ENCODE measurements at regions not wholly inside any gene's neighbourhood (a gene's known extent, or its start where the extent isn't known, plus 50 kb on each side); places are given as distances from the start of the nearest gene placed in this dataset.
"Not testable (repeated sequence)": the region's sequence is repeated elsewhere in the genome, so short reads cannot be mapped to it uniquely, and the experiment has no call there.

DNA sequence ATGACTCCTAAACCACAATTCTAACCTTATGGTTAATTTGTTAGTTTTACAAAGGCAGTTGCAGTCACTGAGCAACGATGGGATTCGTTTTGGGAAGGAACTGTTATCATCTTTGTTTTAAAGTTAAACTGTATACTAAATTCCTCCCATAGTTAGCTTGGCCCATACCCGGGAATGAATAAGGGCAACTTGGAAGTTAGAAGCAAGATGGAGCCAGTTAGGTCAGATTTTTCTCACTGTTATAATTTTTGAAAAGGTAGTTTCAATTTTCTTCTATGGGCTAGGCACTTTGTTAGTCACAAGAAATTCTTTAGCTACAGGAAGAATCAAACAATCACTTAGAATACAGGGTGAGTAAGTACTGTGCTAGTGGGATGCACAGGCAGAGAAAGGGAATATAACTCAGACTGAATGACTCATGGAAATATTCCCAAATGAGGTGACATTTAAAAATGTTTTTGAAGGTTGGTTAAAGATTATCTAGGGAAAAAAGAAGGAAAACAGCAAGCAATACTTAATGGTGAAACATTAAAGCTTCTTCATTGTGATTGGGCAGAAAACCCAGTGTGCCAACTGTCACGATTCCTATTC, 153.6 kb downstream of the MAGEB17 start:
- DNase-seq: no peak

- no peak for DNase-seq
Measured at GRCh38 chrX:16333453-16333852, 166.2 kb downstream of the MAGEB17 start.

GRCh38 chrX:16335181-16335580, 167.9 kb downstream of the MAGEB17 start:
- no peak for DNase-seq

GRCh38 chrX:16347968-16348670, 180.8 kb downstream of the MAGEB17 start:
- no peak for DNase-seq

- DNase-seq: no peak
Measured at GRCh38 chrX:16357902-16358301, 190.6 kb downstream of the MAGEB17 start.

DNA sequence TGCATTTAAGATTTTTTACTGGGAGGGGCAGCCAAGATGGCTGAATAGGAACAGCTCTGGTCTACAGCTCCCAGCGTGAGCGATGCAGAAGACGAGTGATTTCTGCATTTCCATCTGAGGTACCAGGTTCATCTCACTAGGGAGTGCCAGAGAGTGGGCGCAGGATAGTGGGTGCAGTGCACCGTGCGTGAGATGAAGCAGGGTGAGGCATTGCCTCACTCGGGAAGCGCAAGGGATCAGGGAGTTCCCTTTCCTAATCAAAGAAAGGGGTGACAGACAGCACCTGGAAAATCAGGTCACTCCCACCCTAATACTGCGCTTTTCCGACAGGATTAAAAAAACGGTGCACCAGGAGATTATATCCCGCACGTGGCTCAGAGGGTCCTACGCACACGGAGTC, 192.8 kb downstream of the MAGEB17 start:
- not testable (repeated sequence) for DNase-seq

- no peak for DNase-seq
Measured at GRCh38 chrX:16368696-16369095, 201.4 kb downstream of the MAGEB17 start.

GRCh38 chrX:16376056-16376455, 208.8 kb downstream of the MAGEB17 start:
- DNase-seq: no peak

DNA sequence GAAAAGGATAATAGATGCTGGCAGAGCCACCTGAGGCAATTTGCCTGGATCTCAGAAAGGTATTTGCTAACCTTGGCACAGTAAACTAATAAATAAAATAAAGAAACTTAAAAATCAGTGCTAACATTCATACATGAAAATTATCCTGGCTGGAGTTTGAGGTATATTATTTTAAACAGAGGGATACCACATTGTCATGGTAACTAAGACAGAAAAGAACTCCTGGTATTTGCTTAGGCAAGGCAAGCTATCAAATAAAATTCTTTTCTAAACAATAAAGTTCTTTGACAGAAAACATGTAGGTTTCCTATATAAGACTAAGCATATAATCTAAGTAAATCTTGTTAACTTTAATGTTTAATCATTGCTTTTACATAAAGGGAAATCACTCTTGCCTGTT, 218.8 kb downstream of the MAGEB17 start:
- DNase-seq: no peak

DNA sequence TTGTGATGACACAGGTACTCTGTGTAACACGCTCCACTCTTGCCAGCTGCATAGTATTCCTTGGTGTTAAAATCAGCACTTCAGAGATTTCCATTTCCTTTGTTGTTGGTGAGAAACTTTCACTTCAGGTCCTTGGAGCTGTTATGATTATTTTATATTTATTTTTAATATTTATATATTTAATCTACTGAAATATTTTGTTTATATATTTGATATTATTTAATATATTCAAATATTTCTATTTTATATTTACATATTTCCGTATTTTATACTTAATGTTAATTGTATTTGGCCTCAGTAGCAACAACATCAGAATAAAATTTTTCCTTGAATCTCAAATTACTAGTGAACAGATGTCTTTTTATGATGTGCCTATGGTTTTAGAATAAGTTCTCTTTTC, 225.3 kb downstream of the MAGEB17 start:
- DNase-seq: no peak

DNA sequence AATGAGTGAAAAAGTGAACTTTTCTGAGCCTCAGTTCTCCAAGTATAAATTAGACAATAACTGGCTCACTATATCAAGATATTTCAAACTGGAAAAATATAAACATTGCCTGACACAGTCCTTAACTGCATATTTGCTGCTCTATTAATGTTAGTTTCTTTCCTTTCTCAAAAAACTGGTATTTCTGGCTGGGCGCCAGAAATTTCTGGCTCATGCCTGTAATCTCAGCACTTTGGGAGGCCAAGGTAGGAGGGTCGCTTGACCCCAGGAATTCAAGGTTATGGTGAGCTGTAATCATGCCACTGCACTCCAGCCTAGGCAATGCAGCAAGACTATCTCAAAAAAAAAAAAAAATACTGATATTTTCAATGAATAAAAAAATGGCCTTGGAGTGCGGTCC, 227.0 kb downstream of the MAGEB17 start:
- DNase-seq: no peak

GRCh38 chrX:16403808-16404207, 236.5 kb downstream of the MAGEB17 start:
- no peak for DNase-seq

DNA sequence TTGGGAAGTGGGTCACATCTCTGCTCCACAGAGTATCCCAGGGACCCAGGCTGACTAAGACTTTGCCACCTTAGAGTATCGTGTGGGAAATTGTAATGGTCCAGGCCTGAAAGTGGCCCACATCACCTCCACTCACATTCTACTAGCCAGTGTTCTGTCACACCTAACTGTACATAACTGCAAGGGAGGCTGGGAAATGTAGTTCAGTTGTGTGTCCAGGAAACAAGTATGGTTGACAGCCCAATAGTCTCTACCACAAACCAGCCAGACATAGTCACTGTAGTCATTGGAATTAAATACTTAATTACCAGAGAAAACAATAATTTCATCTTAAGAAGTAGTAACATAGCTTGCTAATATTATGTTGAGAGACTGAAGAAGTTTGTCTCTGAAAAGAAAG, 233.4 kb upstream of the S100G start:
- no peak for DNase-seq

- no peak for DNase-seq
Measured at GRCh38 chrX:16418650-16419049, 231.3 kb upstream of the S100G start.

- no peak for DNase-seq
Measured at GRCh38 chrX:16427668-16428067, 222.3 kb upstream of the S100G start.

GRCh38 chrX:16429406-16429805, 220.6 kb upstream of the S100G start:
- no peak for DNase-seq

DNA sequence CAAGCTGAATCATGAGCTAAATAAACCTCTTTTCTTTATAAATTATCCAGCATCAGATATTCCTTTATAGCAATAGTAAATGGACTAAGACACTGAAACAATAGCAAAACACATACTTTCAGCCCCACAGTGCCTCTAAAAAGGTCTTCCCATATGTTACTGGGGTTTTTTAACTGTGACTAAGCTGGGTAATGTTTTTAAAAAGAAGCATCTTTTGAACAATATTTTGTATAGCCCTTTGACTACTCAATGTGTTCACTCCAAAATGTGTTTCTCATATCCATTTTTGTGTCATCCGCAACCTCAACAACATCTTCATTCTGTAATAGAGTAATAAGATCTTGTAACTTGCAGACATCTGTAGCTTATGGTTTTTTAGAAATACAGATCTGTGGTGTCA, 218.7 kb upstream of the S100G start:
- DNase-seq: no peak

DNA sequence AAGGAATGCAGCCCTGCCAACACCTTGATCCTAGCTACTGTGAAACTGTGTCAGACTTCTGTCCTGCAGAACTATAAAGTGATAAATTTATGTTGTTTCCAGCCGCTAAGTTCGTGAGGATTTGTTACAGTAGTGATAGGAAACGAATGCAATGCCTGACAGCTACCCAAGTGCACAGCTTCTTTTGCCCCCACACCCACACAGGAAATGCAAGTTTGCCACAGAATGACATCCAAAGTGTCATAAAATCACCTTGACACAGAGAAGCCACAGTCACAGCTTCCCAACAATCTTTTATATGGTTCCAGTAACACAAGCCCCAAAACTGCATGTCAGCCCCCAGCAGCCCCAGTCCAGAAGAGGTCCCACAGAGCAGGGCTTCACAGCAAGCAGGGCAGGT, 216.9 kb upstream of the S100G start:
- no peak for DNase-seq

DNA sequence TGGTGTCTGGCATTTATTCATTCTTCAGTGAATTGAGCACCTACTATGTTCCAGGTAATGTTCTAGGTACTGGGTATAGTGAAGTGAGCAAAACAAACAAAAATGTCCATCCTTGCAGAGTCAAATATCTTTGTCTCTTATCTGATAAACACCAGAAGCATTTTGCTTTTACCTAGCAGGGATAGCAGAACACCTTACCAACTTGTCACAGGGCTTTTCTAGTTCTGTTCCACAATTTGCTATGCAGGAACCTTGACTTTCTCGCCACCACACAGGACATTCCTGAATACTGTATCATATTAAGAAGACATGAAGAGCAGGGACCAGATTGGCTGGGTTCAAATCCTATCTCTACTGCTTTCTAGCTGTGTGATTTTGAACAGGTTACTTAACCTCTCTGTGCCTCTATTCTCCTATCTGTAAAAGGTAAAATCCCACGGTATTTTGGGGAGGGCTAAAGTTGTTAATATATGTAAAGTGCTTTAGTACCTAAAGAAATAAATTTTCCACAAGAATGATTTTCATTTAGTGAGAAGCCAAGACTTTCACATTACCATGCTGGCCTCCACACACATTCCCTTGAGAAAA, 214.5 kb upstream of the S100G start:
- no peak for DNase-seq

DNA sequence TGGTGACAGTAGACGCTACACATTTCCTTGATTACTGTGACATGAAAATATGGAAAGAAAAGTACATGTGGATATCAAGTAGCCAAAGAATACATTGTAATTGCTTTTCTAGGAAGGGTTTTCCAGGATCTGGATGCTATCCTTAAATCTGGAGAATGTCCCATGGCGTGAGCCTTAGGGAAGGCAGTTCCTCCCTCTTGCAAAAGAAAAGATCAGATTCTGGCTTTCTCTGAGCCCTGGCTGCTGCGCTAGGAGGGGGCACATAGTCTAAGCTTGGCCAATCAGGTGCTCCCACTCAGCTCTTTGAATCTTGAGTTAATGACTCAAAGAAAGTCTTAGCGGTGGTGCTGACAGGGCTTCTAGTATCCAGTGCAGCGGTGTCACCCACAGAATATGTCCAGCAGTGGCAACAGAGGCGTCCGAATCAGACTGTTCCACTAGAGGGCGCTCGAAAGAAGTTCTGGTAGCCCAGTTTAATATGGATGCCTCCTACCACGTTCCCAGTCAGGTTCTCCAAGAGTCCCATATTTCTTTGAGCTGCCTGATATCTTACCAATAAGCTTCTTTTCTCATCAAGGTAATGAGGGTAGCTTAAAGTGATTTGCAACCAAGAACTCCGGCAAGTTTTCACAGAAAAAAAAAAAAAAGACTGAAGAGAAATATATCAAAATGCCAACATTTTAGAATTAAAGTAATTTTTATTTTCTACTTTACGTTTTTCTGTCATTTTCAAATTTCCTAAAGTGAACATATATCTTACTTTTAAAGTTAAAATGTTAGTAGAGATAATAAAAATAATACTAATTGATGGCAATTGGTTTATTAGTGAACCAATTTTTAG, 213.4 kb upstream of the S100G start:
- peak; percentile 55 for DNase-seq

DNA sequence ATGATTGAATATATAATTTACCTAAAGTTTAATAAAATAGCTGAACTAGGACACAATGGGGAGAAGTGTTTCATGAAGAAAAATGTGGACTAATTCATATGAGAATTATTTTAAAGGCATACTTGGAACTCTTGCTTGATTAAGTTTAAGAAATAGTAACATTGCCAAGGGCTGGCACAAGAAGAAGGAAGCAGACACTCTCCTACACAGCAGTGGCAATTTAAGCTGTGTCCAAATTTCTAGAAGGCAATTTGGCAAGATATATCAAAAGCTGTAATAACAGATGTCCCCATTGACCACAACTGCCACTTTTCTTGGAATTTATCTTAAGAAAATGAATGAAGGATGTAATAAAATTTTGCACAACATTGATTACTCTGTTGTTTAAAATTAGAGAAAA, 209.5 kb upstream of the S100G start:
- no peak for DNase-seq

GRCh38 chrX:16444353-16444752, 205.6 kb upstream of the S100G start:
- DNase-seq: no peak

GRCh38 chrX:16445166-16445752, 204.7 kb upstream of the S100G start:
- DNase-seq: peak; percentile 5

All from NCI-H1105 (cell line).